Inflammatory macrophage (primary cell): ENCODE measurements at regions not wholly inside any gene's neighbourhood (a gene's known extent, or its start where the extent isn't known, plus 50 kb on each side); places are given as distances from the start of the nearest gene placed in this dataset.

Experiments used
- DNase-seq, 2 donors: peaks; one replicate each; pipeline ENCODE4 v3.0.0-alpha.2; 2020 to 2022

DNA sequence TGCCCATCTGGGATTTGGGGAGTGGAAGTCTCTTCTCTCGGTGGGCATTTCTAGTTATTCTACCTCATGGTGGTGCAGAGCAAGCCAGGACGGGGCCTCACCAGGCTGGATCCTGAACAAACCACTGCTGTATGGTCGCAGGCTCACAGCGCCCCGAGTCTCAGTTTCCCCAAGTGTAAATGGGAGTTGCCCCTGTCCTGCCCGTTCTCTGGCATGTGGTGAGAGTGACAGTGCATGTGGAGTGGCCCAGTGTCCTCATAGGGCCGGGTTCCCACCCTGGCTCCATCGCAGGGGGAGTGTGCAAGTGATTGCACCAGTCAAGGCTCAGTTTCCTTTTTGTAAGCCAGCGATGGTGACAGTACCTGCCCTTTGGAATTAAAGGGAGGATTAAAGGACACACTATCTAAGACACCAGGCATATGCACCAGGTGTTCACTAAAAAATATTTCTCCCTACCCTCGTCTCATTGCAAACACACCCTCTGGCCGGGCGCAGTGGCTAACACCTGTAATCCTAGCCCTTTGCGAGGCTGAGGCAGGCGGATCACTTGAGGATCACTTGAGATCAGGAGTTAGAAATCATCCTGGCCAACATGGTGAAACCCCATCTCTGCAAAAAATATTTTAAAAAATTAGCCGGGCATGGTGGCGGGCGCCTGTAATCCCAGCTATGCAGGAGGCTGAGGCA, 173.3 kb upstream of the MYCN start:
- DNase-seq, result no peak

DNA sequence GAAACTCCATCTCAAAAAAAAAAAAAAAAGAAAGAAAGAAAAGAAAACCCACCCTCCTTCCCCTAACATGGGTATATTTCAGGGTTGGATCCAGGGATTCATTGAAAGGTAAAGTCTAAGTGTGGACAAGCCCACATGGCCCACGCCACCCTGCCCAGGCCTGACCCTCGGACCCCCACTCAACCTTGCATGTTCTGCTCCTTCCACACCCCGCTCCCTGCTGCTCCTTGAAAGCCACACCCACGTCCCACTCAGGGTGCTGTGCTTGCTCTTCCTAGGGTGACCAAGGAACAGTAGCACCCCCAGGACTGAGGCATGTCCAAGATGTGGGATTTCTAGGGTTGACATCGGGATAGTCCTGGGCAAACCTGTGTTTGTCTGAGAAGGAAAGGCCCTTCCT, 172.7 kb upstream of the MYCN start:
- no peak for DNase-seq

DNA sequence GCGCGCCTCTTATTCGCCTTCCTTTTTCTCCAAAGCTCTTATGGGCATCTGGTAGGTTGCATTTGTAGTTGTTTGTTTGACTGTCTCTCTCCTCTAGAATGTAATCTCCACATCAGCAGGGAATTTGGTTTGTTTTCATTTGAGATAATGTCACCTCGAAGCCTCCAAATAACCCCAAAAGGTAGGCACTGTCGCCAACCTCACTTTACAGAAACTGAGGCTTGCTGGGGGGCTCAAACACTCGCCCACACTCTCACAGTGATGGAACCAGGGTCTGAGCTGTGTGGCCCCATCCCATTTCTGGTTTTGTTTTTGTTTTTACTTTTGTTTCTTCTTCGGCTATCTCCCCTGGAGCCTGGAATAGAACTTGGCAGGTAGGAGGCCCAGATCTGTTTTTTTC, 172.2 kb upstream of the MYCN start:
- no peak for DNase-seq

DNA sequence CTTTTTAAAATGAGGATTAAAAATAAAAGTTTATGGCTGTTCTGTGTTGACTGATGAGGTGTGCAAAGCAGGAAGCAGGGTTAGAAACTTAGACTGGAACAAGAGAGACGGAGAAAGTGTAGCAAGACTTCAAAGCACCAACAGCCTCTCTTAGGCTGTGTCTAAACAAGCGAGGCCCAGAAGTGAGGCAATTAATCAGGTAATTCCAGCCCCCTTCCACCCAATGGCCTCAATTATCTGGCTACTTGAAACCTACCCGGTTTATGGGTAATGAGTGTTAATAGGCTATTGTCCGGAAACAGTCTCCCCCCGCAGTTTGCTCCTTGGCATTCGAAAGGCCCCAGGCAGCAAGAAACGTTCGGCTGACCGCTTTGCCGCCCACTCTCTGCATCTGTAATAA, 171.7 kb upstream of the MYCN start:
- DNase-seq, result no peak

DNA sequence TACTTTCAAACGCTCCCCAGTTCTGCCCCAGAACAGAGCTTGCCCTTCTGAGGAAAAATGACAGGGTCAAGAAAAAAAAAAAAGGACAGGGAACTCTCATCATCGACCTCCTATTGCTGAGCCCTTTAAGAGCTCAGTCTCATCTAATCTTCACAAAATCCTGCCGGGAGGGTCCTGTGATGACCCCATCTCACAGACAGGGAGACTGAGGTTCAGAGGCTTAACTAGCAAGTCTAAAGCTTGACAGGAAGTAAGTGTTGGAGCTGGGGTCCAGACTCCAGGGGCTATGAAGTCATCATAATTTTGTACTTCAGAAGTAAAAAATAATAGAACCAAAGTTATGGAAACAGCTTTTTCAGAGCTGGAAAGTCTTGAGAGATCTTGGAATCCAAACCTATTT, 171.1 kb upstream of the MYCN start:
- no peak for DNase-seq

DNA sequence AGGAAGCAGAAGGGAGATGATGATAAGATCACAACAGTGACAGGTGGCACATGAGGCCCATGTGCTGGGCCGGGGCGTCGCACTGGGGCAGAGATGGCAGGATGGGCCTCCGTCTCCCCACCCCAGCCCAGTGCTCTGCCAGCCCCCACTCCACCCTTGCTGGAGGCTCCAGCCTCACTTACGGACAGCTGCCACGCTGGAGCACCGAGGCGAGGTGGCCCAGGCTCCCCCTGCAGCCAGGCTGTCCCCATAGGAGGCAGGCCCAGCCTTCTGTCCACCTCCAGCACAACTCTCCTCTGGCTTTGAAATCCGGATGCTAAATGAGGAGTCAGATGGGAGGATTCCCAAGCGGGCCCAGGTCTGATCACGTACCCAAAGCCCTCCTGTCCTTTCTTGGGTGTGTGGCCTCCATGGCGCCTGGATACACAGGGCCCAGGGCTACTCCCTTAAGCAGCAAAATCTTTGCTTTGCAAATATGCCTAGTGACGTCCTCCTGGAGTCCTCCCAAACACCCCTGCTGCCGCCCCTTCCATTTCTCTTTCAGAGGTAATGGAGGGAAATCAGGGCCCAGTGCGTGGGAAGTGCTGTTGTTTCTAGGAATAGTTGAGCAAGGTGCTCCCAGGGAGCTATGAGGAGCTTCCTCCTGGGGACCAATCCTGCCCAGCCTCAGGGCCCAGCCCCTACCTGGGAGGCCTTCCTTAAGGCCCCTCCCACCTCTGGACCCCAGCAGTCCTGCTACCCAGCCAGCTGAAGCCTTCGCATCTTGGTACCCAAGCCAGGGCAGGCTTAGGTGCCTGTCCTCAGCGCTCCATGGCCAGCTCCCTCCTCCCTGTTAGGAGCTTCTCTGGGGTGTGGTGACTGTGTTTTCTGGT, 170.4 kb upstream of the MYCN start:
- no peak for DNase-seq

DNA sequence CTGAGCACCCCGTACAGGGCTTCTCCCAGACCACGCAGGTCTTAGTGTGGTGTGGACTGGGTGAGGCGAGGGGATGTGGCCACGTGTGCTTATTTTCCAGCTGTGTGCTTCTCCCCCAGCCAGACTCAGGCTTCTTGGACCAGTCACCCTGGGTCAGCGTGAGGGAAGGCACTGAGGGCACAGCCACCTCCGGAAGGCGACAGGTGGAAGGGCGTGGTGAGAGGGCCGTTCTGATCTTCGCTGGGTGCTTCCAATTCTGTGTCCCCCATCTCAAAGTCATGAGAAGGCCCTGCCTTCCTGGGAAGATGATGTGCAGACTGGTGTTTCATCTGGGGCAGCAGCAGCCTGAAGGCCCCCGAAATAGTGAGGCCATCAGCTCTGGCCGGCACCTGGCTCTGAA, 169.7 kb upstream of the MYCN start:
- DNase-seq, result no peak

DNA sequence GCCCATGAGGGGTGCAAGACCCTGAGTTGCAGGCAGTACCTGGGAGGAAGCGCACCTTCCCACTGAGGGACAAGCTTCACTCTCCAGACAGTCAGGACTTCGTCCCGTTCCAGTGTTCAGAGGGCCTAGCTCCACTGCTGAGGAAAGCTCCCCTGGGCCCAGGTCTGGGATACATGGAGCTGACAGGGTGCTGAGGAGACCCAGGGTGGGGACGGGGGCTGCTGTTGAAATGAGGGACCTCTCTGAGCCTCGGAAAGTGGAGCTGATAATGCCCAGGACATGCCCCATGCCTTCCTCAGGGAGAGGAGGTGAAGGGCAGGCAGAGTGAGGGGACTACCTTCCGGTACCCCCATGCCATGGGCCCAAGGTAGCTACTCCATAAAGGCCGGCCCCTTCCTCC, 169.2 kb upstream of the MYCN start:
- no peak for DNase-seq

DNA sequence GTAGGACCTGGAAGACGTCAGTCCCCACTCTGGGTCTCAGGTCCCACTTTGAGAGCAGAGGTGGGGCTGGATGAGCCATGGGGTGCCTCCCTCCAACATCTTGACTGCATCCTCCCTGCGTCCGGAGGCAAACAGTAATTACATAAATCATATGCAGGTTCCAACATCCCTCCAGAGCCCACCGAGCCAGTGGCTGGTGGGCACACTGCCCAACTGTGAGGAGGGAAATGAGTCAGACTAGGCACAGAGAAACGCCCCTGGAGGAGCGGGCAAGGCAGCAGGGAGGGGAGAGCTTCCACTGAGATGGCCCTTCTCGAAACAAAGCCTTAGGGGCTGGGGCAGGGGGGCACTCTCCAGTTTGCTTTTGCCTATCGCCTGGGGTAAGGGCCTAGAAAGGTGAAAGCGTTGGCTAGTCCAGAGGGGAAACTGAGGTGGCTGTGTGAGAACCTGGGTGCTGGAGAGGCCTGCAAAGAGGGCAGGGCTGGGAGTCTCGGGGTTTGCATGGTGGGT, 168.2 kb upstream of the MYCN start:
- no peak for DNase-seq

DNA sequence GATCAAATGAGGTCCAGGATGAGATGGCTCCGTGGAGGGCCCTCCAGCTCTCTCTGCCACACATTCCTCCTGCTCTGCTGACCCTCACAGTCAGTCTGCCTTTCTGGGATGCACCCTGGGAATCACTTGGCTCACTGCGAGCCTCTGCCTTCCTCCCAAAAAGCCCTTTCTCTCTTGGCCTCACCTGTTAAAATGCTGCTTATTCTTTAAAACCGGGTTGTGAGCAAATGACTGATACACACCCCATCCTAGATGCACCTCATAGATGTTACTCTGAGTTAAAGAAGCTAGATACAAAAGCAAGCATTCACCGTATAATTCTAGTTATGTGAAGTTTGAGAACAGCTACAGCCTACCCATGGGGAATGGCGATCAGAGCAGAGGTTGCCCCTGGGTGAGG, 167.7 kb upstream of the MYCN start:
- DNase-seq, result no peak

DNA sequence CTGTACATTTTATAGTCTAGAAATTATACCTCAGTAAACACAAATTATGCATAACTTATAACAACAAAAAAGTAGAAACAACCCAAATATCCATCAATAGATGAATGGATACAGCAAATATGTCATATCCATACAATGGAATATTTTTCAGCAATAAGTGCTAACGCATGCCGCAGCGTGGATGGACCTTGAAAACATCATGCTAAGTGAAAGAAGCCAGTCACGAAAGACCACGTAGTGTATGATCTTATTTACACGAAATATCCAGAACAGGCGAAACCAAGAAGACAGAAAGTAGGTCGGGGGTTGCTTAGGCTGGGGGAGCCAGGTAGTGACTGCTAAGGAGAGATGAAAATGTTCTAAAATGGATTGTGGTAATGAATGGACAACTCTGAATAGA, 167.1 kb upstream of the MYCN start:
- DNase-seq, result no peak

DNA sequence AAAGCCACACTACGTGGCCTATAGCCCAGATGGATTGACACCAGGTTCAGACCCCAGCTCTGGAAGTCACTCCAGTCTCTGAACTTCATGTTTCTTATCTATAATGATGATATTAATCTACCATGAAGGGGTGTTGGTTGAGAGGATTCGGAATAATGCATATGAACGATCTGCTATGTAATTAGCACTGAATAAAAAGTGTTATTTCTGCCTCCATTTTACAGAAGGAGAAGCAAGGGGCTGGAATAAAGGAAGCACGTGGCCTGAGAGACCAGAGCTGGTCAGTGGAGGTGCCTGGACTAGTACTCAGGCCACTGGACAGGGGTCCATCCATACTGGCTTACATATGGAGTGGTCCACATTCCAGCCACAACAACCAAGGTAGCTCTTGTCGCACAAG, 166.5 kb upstream of the MYCN start:
- DNase-seq, result no peak

DNA sequence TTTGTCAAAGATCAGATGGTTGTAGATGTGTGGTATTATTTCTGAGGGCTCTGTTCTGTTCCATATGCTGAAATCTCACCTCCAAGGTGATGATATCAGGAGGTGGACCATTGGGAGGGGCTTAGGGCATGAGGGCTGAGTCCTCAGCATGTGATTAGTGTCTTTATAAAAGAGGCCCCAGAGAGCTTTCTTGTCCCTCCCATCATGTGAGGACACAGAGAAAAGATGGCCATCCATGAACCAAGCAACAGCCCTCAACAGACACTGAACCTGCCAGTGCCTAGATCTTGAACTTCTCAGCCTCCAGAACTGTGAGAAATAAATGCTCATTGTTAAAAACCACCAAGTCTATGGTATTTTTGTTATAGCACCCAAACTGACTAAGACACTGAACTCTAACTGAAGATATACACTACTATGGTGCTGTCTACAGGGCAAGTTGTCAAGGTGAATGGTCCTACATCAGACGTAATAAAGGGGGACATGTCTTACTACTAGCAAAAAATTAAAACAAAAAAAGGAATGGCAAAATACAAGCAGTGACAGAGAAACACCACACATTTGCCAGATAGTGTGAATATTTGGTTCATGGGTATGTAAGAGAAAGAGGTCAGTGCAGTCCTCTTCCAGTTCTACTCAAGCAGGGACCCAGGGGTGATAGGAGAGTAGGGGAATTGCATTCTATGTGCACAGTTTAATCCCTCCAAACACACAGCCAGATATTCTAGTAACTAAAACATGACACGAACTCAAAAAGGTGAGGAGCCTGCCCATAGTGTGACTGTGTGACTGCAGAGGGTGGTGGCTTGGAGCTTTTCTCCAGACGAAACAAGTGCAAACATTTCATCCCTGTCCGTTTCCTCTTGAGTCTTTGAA, 164.4 kb upstream of the MYCN start:
- DNase-seq, result no peak

DNA sequence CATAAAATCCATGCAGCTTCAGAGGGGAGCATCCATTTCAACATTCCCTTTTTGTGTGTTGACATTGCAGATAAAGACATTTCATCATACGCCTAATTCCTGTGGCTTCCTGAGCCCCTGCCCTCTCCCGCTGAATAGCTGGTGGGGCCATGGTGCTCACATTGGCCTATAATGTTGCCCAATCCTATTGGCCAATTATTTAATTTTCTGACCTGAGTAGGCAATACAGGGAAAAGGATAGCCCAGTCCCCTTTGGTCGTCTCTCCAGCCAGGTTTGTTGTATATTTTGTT, 163.8 kb upstream of the MYCN start:
- DNase-seq, result no peak

DNA sequence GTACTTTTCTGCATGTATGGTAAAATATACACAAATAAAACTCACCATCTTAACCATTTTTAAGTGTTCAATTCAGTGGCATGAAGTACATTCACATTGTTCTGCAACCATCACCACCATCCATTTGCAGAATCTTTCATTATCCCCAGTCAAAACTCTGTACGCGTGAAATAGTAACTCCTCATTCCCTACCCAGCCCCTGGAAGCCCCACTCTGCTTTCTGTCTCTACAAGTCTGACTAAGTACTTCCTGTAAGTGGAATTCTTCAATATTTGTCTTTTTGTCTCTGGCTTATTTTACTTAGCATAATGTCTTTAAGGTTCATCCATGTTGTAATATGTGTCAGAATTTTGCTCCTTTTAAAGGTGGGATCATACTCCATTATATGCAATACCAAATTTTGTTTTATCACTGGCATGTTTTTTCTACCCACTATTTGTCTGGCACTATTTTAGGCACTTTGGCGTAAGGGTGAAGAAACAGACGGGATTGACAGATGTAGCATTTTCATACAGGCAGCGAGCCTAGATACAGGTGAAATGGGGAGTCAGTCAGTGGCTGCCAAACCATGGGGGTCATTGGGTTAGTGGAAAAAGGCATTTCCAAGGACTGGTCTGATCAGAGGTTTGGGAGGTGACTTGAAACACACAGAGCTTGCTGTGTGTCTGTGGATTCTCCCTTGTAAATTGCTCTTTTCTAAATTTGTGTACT, 163.2 kb upstream of the MYCN start:
- no peak for DNase-seq

DNA sequence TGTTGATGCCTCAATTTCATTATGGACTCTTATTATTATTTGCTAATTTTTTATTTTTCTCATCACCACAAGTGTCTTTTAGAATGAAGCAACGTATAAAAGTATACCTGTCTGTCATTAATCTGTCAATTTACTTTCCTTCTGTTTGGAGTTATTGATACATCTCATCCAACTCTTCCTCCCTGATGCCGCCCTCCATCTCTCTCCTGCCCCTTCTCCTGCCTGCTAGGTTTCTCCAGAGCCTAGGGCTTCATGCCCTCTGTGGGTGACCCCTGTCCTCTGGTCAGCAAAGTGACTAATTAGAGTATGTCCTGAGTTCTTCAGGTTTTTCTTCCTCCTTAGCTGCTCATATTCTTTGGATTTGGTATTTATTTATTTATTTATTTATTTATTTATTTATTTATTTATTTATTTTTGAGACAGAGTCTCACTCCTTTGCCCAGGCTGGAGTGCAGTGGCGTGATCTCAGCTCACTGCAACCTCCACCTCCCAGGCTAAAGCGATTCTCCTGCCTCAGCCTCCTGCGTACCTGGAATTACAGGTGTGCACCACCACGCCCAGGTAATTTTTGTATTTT, 162.5 kb upstream of the MYCN start:
- DNase-seq, result no peak

DNA sequence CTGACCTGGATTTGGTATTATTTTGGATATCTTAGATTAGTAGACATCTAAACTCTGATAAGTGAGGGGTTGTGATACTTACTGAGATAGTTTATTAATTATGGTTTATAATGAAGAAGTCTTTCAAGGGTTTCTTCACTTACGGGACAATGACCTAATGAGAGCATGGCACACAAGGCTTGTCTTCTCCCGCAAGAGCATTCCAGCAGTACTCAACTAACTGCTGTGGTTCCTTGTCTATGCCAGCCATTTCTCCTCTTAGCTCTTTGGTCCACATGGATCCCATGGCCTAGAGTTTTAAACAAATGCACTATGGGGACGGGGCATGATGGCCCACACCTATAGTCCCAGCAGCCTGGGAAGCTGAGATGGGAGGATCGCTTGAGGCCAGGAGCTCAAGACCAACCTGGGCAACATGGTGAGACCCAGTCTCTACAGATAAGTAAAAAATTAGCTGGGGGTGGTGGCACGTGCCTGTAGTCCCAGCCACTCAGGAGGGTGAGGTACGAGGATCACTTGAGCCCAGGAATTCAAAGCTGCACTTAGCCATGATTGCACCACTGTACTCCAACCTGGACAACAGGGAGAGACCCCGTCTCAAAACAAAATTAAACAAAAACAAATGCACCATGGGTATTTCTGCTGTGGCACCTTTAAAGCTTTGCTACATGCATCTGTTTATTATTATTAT, 161.7 kb upstream of the MYCN start:
- no peak for DNase-seq

DNA sequence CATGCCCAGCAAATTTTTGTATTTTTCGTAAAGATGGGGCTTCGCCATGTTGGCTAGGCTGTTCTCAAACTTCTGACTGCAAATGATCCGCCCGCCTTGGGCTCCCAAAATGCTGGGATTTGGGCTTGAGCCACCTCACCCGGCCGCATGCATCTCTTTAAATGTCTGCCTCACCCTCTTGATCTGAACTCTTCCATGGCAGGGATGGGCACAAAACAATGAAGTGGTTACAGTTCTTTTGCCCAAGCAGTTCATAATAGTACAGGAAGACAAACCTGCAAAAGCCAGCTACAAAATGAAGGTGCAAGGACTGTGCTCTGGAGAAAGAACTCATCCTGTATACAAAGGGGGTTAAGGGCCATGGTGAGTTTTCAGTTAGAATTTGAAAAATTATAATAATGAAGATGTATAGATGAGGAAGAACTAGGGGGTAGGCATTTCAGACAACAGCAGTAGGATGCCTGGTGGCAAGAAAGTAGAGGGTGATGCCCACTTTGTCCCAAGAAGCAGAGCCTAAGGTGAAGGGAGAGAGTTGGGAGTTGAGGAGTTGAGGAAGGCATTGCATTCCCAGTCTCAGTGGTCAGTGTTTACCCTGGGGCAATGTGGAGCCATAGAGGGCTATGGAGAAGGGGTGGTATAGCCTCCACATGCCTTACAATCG, 160.8 kb upstream of the MYCN start:
- DNase-seq, result no peak

DNA sequence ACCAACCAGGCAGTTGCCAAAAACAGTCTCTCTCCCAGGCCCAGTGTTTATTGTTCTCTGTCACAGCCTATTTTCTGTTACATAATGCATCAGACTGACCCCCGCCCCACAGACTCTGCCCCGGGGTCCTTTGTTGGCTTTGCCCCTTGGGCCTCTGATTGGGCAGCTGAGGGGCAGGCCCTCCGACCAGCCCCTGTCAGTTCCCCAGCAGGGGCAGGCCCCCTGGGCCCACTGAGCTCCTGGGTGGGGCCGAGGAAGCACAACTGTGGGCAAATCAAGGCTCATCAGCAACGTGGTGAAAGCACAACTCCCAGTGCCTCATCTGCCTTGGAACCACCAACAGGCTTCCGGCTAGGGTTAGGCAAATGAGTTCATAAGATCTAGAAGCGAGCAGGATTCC, 160.1 kb upstream of the MYCN start:
- DNase-seq, result no peak

DNA sequence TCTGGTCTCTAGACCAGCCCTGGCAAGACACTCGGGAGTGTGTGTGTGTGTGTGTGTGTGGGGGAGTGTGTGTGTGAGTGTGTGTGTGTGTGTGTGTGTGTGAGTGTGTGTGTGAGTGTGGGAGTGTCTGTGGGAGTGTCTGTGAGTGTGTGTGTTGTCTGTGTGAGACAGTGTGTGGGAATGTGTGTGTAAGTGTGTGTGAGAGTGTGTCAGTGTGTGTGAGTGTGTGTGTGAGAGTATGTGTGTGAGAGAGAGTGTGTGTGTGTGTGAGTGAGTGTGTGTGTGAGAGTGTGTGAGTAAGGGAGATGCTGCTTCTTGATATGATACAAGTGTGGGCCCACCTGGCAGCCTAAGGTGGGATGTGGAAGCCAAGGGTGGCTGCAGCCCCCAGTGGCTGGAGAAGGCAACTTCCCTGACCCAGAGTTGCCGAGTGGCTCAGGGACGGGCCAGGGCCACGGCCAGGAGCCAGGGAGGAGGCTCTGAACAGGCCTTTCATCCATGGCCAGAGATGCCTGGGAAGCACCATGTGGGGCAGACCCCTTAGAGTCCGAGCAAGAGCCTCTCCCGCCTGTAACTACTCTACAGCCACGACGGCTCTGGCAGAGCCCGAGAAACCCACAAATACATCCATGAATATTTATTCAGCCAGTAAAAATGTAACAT, 159.3 kb upstream of the MYCN start:
- DNase-seq, result no peak
